22Rv1 (cell line): ENCODE measurements at regions not wholly inside any gene's neighbourhood (a gene's known extent, or its start where the extent isn't known, plus 50 kb on each side); places are given as distances from the start of the nearest gene placed in this dataset.

ENCODE experiments used
- ZFX ChIP-seq: fragments of 450-650 bp; IDR thresholded peaks from 2 replicates; pipeline ENCODE4 v1.6.1; 2017; ENCODE audit warnings: antibody characterized with exemption, borderline replicate concordance
- TF ChIP-seq, protein P1 (sequence below): fragments of 450-650 bp; IDR thresholded peaks from 2 replicates; pipeline ENCODE4 v1.5.1; 2017; ENCODE audit warnings: mild to moderate bottlenecking

GRCh38 chr4:138845054-138845453 lies 170.5 kb upstream of the NOCT start:
- TF ChIP-seq, protein P1, sequence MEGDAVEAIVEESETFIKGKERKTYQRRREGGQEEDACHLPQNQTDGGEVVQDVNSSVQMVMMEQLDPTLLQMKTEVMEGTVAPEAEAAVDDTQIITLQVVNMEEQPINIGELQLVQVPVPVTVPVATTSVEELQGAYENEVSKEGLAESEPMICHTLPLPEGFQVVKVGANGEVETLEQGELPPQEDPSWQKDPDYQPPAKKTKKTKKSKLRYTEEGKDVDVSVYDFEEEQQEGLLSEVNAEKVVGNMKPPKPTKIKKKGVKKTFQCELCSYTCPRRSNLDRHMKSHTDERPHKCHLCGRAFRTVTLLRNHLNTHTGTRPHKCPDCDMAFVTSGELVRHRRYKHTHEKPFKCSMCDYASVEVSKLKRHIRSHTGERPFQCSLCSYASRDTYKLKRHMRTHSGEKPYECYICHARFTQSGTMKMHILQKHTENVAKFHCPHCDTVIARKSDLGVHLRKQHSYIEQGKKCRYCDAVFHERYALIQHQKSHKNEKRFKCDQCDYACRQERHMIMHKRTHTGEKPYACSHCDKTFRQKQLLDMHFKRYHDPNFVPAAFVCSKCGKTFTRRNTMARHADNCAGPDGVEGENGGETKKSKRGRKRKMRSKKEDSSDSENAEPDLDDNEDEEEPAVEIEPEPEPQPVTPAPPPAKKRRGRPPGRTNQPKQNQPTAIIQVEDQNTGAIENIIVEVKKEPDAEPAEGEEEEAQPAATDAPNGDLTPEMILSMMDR, result no peak
- TF ChIP-seq ZFX, result no peak
